Mesenchymal stem cell (in vitro differentiated cells and primary cell): ENCODE measurements at regions not wholly inside any gene's neighbourhood (a gene's known extent, or its start where the extent isn't known, plus 50 kb on each side); places are given as distances from the start of the nearest gene placed in this dataset.

Experiments
- DNase-seq: peaks from one replicate; pipeline ENCODE4 v3.0.0-alpha.2; 2013
- H2AFZ ChIP-seq: one replicate; pipeline ENCODE4 v1.6.1; 2013; ENCODE audit warnings: low read depth, mild to moderate bottlenecking, control low read depth, inconsistent platforms, low read length, moderate library complexity
- H2AK5ac ChIP-seq: 2 replicates; pipeline ENCODE4 v1.6.1; 2013; ENCODE audit warnings: low read length, moderate library complexity, mild to moderate bottlenecking, inconsistent platforms; ENCODE audit not compliant: severe bottlenecking
- H2BK120ac ChIP-seq: one replicate; pipeline ENCODE4 v1.6.1; 2013; ENCODE audit warnings: low read depth, mild to moderate bottlenecking, inconsistent platforms, low read length, moderate library complexity
- H2BK12ac ChIP-seq, 2 experiments: one replicate each; pipeline ENCODE4 v1.6.1; 2013; ENCODE audit warnings: inconsistent platforms in 2 of 2, low read length in 2 of 2, mild to moderate bottlenecking in 2 of 2, moderate library complexity in 2 of 2, control low read depth in 1 of 2
- H2BK15ac ChIP-seq: one replicate; pipeline ENCODE4 v1.6.1; 2013; ENCODE audit warnings: mild to moderate bottlenecking, low read depth, inconsistent platforms; ENCODE audit not compliant: poor library complexity, severe bottlenecking
- H2BK5ac ChIP-seq: 2 replicates; pipeline ENCODE4 v1.6.1; 2013; ENCODE audit warnings: low read depth, mild to moderate bottlenecking, low read length, control low read depth, inconsistent platforms; ENCODE audit not compliant: poor library complexity, severe bottlenecking
- H3K14ac ChIP-seq, 2 experiments: one replicate each; pipeline ENCODE4 v1.6.1; 2013; ENCODE audit warnings: inconsistent platforms in 2 of 2, low read length in 2 of 2, control low read depth in 1 of 2, mild to moderate bottlenecking in 1 of 2, moderate library complexity in 1 of 2
- H3K18ac ChIP-seq, 2 experiments: one replicate each; pipeline ENCODE4 v1.6.1; 2013; ENCODE audit warnings: inconsistent platforms in 2 of 2, low read length in 2 of 2, control low read depth in 1 of 2, low read depth in 1 of 2, mild to moderate bottlenecking in 1 of 2
- H3K23ac ChIP-seq, 2 experiments: one replicate each; pipeline ENCODE4 v1.6.1; 2013; ENCODE audit warnings: inconsistent platforms in 2 of 2, low read length in 2 of 2, mild to moderate bottlenecking in 2 of 2, moderate library complexity in 2 of 2, control low read depth in 1 of 2
- H3K27ac ChIP-seq: 2 replicates; pipeline ENCODE4 v1.5.1; 2013; ENCODE audit warnings: mild to moderate bottlenecking, moderate library complexity, low read length, control low read depth, inconsistent platforms; ENCODE audit not compliant: poor library complexity, severe bottlenecking
- H3K27me3 ChIP-seq, 2 experiments: 2 replicates each; pipeline versions ENCODE4 v1.6.1 to v1.7.0; 2013; ENCODE audit warnings: low read length in 2 of 2, mild to moderate bottlenecking in 2 of 2, moderate library complexity in 2 of 2, control low read depth in 1 of 2, inconsistent platforms in 1 of 2; ENCODE audit not compliant: control insufficient read depth in 1 of 2, insufficient read depth in 1 of 2
- H3K36me3 ChIP-seq, 2 experiments: 2 replicates each; pipeline versions ENCODE4 v1.6.1 to v1.7.0; 2013; ENCODE audit warnings: low read length in 2 of 2, control low read depth in 1 of 2, inconsistent platforms in 1 of 2, low read depth in 1 of 2, mild to moderate bottlenecking in 1 of 2; ENCODE audit not compliant: insufficient read depth in 2 of 2, control insufficient read depth in 1 of 2
- H3K4ac ChIP-seq, 2 experiments: one replicate each; pipeline ENCODE4 v1.6.1; 2013; ENCODE audit warnings: inconsistent platforms in 2 of 2, low read length in 2 of 2, mild to moderate bottlenecking in 2 of 2, moderate library complexity in 2 of 2, control low read depth in 1 of 2, low read depth in 1 of 2
- H3K4me1 ChIP-seq: 2 replicates; pipeline ENCODE4 v1.6.1; 2013; ENCODE audit warnings: low read depth, low read length, control low read depth; ENCODE audit not compliant: control insufficient read depth, insufficient read depth
- H3K4me2 ChIP-seq: 2 replicates; pipeline ENCODE4 v1.6.1; 2013; ENCODE audit warnings: low read length, mild to moderate bottlenecking, inconsistent platforms; ENCODE audit not compliant: poor library complexity, severe bottlenecking
- H3K4me3 ChIP-seq, 2 experiments: 2 replicates each; pipeline versions ENCODE4 v1.5.1 to v1.7.0; 2013; ENCODE audit warnings: low read length in 2 of 2, mild to moderate bottlenecking in 2 of 2, control low read depth in 1 of 2, low read depth in 1 of 2; ENCODE audit not compliant: insufficient read depth in 1 of 2
- H3K79me1 ChIP-seq: replicated peaks from 2 replicates; pipeline ENCODE4 v1.6.1; 2013; ENCODE audit warnings: mild to moderate bottlenecking, control low read depth, low read length, inconsistent platforms; ENCODE audit not compliant: poor library complexity, severe bottlenecking
- H3K9ac ChIP-seq: 2 replicates; pipeline ENCODE4 v1.7.0; 2013; ENCODE audit warnings: mild to moderate bottlenecking, low read length, moderate library complexity
- H3K9me3 ChIP-seq: 2 replicates; pipeline ENCODE4 v1.7.0; 2013; ENCODE audit warnings: mild to moderate bottlenecking, low read length; ENCODE audit not compliant: control insufficient read depth
- H4K8ac ChIP-seq: one replicate; pipeline ENCODE4 v1.6.1; 2013; ENCODE audit warnings: inconsistent platforms, mild to moderate bottlenecking, low read length, moderate library complexity
- H4K91ac ChIP-seq: one replicate; pipeline ENCODE4 v1.6.1; 2013; ENCODE audit warnings: mild to moderate bottlenecking, low read length, inconsistent platforms
- WGBS: methylation state at CpG from one replicate; pipeline ENCODE4 v1.1.7; 2013; ENCODE audit warnings: mixed read lengths; 5-methylcytosine and 5-hydroxymethylcytosine counted together

DNA sequence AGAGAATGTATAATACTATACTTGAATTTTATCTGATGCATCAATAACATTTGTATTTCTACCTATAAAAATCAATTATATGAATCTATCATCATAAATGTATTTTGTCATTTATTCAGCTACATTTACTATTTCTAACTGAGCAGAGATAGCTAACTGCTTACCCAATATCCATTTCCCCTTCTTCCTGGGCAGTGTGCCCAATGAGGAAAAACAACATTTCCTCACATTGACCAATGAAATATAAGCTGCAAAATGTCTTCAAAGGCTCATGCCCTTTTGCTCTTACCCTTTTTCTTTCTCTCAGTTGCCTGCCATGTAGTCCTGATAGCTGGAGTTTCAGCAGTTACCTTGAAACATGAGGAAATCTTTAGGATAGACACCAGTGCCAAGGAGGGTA, 385.8 kb upstream of the PCSK5 start:
- no peaks in the 10 kb centered on the region for H3K79me1 ChIP-seq
- no peak overlapping the region for H2BK15ac ChIP-seq
- no peak overlapping the region for H3K4ac ChIP-seq
- no peak overlapping the region for H3K4me2 ChIP-seq
- no peak overlapping the region for H3K18ac ChIP-seq
- no peak overlapping the region for H3K14ac ChIP-seq
- no peak overlapping the region for H3K9ac ChIP-seq
- H3K23ac ChIP-seq = no peak overlapping the region
- no peak overlapping the region for H2BK12ac ChIP-seq
- H2BK120ac ChIP-seq = no peak overlapping the region
- no peak overlapping the region for H3K4me3 ChIP-seq
- no peak overlapping the region for H2AK5ac ChIP-seq
- H3K27me3 ChIP-seq = no peaks in the 10 kb centered on the region
- no peak overlapping the region for H4K8ac ChIP-seq
- no peak for DNase-seq
- H3K9me3 ChIP-seq = no peaks in the 10 kb centered on the region
- H2AFZ ChIP-seq = no peak overlapping the region
- H3K27ac ChIP-seq = no peak overlapping the region
- no peaks in the 10 kb centered on the region for H3K36me3 ChIP-seq
- no peak overlapping the region for H4K91ac ChIP-seq
- H2BK5ac ChIP-seq = no peak overlapping the region
- no peaks in the 10 kb centered on the region for H3K4me1 ChIP-seq

DNA sequence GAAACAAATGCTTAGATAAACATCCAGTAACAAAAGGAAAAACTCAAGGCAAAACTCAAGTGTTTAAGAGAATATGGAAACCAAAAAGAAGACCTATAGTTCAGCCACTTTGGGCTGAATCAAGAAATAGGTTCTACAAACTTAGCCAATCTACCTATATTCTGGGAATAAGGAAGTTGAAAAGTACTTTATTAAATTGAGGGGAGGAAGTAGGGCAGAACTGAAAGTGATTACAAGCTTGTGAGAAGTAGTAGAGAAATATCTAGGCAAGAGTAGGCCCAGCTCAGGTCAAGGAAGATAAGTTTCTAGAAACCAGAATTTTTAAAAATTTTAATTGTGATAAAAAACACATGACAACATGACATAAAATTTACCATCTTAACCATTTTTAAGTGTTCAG, 384.8 kb upstream of the PCSK5 start:
- H4K8ac ChIP-seq = no peak overlapping the region
- H2BK5ac ChIP-seq = no peak overlapping the region
- H3K14ac ChIP-seq = no peak overlapping the region
- no peak overlapping the region for H2AK5ac ChIP-seq
- H4K91ac ChIP-seq = no peak overlapping the region
- H3K4me2 ChIP-seq = no peak overlapping the region
- H3K27me3 ChIP-seq = no peaks in the 10 kb centered on the region
- no peaks in the 10 kb centered on the region for H3K9me3 ChIP-seq
- H3K4me3 ChIP-seq = no peak overlapping the region
- no peak for DNase-seq
- H3K23ac ChIP-seq = no peak overlapping the region
- no peak overlapping the region for H3K4ac ChIP-seq
- no peak overlapping the region for H3K9ac ChIP-seq
- no peak overlapping the region for H2BK15ac ChIP-seq
- no peak overlapping the region for H2AFZ ChIP-seq
- no peak overlapping the region for H3K27ac ChIP-seq
- no peak overlapping the region for H2BK12ac ChIP-seq
- no peaks in the 10 kb centered on the region for H3K36me3 ChIP-seq
- no peaks in the 10 kb centered on the region for H3K79me1 ChIP-seq
- H2BK120ac ChIP-seq = no peak overlapping the region
- no peaks in the 10 kb centered on the region for H3K4me1 ChIP-seq
- no peak overlapping the region for H3K18ac ChIP-seq

DNA sequence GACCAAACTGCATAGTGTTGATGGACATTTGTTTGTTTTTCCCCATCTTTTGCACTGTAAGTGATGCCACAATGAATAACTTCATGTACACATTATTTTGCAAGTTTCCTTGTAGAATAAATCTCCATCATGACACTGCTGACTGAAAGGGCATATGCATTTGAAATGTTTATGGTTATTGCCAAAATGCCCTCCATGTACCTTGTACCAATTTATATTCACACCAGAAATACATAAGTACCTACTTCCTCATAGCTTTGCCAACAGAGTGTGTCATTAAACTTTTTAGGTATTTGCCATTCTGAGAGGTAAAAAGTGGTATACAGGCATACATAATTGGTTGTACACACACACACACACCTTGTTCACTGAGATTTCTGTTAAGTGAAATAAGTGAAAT, 361.0 kb upstream of the PCSK5 start:
- no peak overlapping the region for H2AFZ ChIP-seq
- H3K18ac ChIP-seq = no peak overlapping the region
- no peak overlapping the region for H3K23ac ChIP-seq
- no peaks in the 10 kb centered on the region for H3K9me3 ChIP-seq
- H4K8ac ChIP-seq = no peak overlapping the region
- H3K4ac ChIP-seq = no peak overlapping the region
- no peak overlapping the region for H2AK5ac ChIP-seq
- H3K4me1 ChIP-seq = no peaks in the 10 kb centered on the region
- no peak overlapping the region for H2BK15ac ChIP-seq
- no peak overlapping the region for H2BK120ac ChIP-seq
- H3K27ac ChIP-seq = no peak overlapping the region
- no peak overlapping the region for H4K91ac ChIP-seq
- no peak overlapping the region for H2BK5ac ChIP-seq
- H3K36me3 ChIP-seq = no peaks in the 10 kb centered on the region
- no peak for DNase-seq
- H3K79me1 ChIP-seq = no peaks in the 10 kb centered on the region
- no peak overlapping the region for H3K9ac ChIP-seq
- no peaks in the 10 kb centered on the region for H3K27me3 ChIP-seq
- no peak overlapping the region for H3K4me3 ChIP-seq
- no peak overlapping the region for H3K4me2 ChIP-seq
- no peak overlapping the region for H2BK12ac ChIP-seq
- no peak overlapping the region for H3K14ac ChIP-seq

DNA sequence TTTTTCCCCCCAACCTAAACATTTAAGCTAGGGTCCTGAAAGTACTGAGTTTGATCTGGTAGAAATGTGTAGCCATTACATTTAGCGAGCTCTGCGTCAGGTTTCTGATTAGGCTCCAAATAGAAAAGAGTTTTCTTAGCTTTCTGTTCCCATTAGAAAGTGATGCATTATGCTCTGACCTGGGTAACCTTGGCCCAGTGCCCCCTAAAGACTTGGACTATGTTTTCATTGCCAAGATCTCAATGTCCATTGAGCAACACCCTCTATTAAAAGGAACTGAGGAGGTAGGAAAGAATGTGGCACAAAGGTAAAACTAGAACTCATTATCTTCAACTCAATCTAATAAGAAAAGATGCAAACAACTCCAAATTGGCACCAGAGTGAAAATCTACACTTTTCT, 358.9 kb upstream of the PCSK5 start:
- H3K36me3 ChIP-seq = no peaks in the 10 kb centered on the region

More for the DNA sequence above, 358.9 kb upstream of the PCSK5 start:
- no peak overlapping the region for H3K4ac ChIP-seq
- H3K14ac ChIP-seq = no peak overlapping the region
- H2BK5ac ChIP-seq = no peak overlapping the region
- no peaks in the 10 kb centered on the region for H3K27me3 ChIP-seq
- DNase-seq = no peak
- no peak overlapping the region for H3K23ac ChIP-seq
- no peak overlapping the region for H2BK120ac ChIP-seq
- H3K9me3 ChIP-seq = no peaks in the 10 kb centered on the region
- no peaks in the 10 kb centered on the region for H3K4me1 ChIP-seq
- H3K9ac ChIP-seq = no peak overlapping the region
- no peak overlapping the region for H2BK15ac ChIP-seq
- no peak overlapping the region for H2AFZ ChIP-seq
- H2BK12ac ChIP-seq = no peak overlapping the region
- no peak overlapping the region for H3K4me3 ChIP-seq
- no peak overlapping the region for H4K91ac ChIP-seq
- WGBS = 100% methylated on average over 2 of the region's 2 CpGs
- no peaks in the 10 kb centered on the region for H3K79me1 ChIP-seq
- no peak overlapping the region for H3K4me2 ChIP-seq
- no peak overlapping the region for H3K27ac ChIP-seq
- no peak overlapping the region for H2AK5ac ChIP-seq
- no peak overlapping the region for H4K8ac ChIP-seq
- no peak overlapping the region for H3K18ac ChIP-seq
